Omental fat pad (tissue), 3 donors: ENCODE measurements at regions not wholly inside any gene's neighbourhood (a gene's known extent, or its start where the extent isn't known, plus 50 kb on each side); places are given as distances from the start of the nearest gene placed in this dataset.
"Not testable (repeated sequence)": the region's sequence is repeated elsewhere in the genome, so short reads cannot be mapped to it uniquely, and the experiment has no call there.

ENCODE experiments used
- ATAC-seq: fragments of 150-250 bp; one replicate; pipeline ENCODE4 v1.9.1; 2016; ENCODE audit warnings: mild to moderate bottlenecking, moderate library complexity; ENCODE audit not compliant: low FRiP score
- DNase-seq: peaks from one replicate; pipeline ENCODE4 v3.0.0-alpha.2; 2019; ENCODE audit warnings: low spot score
- CTCF ChIP-seq, 3 donors: fragments of 450-650 bp; IDR thresholded peaks; one replicate each; pipeline ENCODE4 v1.5.1; 2016 to 2017; ENCODE audit warnings: antibody characterized with exemption in 3 of 3, mild to moderate bottlenecking in 3 of 3, moderate library complexity in 2 of 3

- no peak for DNase-seq
- TF ChIP-seq CTCF (IDR thresholded peaks at IDR 0.05) = no peak
- no peak for ATAC-seq
Observed at GRCh38 chr2:180539541-180539940, 440.9 kb upstream of the UBE2E3 start.

GRCh38 chr2:180535289-180535688 is 445.1 kb upstream of the UBE2E3 start:
- no peak for ATAC-seq
- DNase-seq = no peak
- no peak for TF ChIP-seq CTCF (IDR thresholded peaks at IDR 0.05)

GRCh38 chr2:180531787-180532186 is 448.6 kb upstream of the UBE2E3 start:
- DNase-seq, ATAC-seq: not testable (repeated sequence)

GRCh38 chr2:180524499-180524898 is 455.9 kb upstream of the UBE2E3 start:
- ATAC-seq (no peak), DNase-seq (no peak)
- TF ChIP-seq CTCF (IDR thresholded peaks at IDR 0.05) = no peak

GRCh38 chr2:180523621-180524340 is 456.6 kb upstream of the UBE2E3 start:
- DNase-seq (no peak), ATAC-seq (no peak)
- no peak for TF ChIP-seq CTCF (IDR thresholded peaks at IDR 0.05)

- TF ChIP-seq CTCF (IDR thresholded peaks at IDR 0.05) = no peak
- ATAC-seq (no peak), DNase-seq (no peak)
Observed at GRCh38 chr2:180520921-180521581, 459.4 kb upstream of the UBE2E3 start.

GRCh38 chr2:180520206-180520605 is 460.2 kb upstream of the UBE2E3 start:
- DNase-seq = no peak
- ATAC-seq = no peak
- TF ChIP-seq CTCF (IDR thresholded peaks at IDR 0.05) = no peak
